Skin of body (tissue), 1 donor: ENCODE measurements at regions not wholly inside any gene's neighbourhood (a gene's known extent, or its start where the extent isn't known, plus 50 kb on each side); places are given as distances from the start of the nearest gene placed in this dataset.
A peak's percentile ranks its signal among the peaks of the same experiment; 100 is the strongest.
"Not testable (repeated sequence)": the region's sequence is repeated elsewhere in the genome, so short reads cannot be mapped to it uniquely, and the experiment has no call there.

Experiments used
- DNase-seq: peaks from one replicate; lab custom pipeline; 2025; lab: John Stamatoyannopoulos, UW

GRCh38 chr16:59351305-59351903 lies 617.3 kb upstream of the GOT2 start:
- no peak for DNase-seq

- no peak for DNase-seq
These were observed 616.6 kb upstream of the GOT2 start for GRCh38 chr16:59350670-59351069.

DNA sequence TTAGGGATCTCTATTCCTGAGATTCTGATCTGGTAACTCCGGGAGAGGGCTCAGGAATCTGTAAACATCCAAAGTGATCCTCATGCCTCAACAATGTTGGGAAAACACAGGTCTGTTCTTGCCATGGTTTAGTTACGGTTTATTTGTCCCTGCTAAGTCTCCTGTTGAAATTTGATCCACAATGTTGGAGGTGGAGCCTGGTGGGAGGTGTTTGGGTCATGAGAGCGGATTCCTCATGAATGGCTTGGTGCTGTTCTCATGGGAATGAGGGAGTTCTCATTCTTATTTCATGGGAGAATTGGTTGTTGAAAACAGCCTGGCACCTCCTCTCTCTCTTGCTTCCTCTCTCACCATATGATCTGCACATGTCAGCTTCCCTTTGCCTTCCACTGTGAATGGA lies 608.6 kb upstream of the GOT2 start:
- DNase-seq = no peak

DNA sequence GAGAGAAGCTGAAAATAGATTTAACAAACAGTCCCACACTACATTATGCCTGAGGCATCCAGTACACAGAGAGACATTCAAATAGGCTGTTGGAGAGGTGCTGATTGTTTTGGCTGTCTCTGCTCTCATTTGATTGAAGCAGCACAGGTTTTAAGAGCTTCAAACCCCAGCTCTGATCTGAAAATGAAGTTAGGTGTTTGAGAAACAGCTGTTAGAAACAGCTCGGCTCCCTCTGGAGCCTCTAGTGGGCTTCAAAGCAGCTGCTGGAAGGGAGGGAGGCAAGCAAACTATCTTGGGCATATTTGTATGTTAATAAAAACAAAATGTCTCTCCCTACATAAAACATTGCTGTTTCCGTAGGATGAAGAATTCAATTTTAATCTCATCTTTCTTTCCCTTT lies 607.3 kb upstream of the GOT2 start:
- peak; percentile 51 for DNase-seq

DNA sequence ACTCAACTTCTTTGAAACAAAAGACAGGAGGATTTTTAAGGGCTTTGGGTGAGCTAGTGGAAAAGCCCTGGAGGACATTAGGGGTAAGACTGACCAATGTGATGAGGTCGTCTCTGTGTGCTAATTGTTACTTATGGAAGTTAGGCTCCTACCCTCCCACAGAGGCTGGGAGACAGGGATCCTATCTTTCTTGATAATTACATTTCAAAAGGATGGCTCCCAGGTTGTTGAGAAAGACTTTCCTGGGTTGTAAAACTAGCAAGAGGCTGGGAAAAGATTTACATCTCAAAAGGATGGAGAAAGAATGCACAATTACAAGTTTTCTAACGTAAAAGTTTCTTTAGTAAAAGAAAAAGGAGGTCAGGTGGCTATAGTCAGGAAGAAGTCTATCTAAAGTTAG lies 605.8 kb upstream of the GOT2 start:
- DNase-seq = no peak

DNA sequence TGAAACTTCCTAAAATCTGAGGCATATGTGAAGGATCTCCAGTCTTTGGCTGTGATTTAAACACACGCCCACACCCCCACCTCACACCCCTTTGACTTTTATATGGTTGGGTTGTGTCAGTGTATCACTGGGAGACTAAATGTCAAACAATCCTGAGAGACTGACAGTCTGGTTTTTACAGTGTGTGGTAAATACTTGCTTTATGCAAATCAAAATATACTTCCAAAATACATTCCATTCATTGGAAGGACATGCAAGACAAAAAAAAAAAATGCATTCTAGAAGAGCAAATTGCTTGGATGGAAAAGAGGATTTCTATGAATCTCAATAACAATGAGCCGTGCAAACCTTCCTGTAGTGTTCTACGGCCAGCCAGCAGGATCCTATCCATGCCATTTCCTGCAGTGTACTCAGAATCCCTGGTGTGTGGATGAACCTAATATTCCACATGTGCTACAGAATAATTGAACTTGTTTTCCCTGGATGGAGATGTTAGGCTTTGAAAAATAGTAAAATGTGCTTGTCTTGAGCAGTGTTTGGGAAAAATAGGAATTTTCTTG lies 602.1 kb upstream of the GOT2 start:
- DNase-seq = peak; percentile 63

DNA sequence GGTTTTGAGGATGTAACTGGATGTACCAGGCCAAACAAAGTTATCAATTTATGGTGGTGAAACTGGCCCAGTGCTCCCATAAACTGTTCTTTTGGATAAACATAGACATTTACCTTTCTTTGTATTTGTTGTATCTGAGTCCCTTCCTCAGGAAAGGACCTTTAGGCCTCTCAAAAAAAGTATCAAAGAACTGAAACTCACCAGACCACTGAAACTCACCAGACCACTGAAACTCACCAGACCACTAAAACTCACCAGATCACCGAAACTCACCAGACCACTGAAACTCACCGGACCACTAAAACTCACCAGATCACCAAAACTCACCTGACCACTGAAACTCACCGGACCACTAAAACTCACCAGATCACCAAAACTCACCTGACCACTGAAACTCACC lies 597.6 kb upstream of the GOT2 start:
- DNase-seq = not testable (repeated sequence)

- DNase-seq = peak; percentile 75
These were observed 596.0 kb upstream of the GOT2 start for GRCh38 chr16:59330019-59330670.

DNA sequence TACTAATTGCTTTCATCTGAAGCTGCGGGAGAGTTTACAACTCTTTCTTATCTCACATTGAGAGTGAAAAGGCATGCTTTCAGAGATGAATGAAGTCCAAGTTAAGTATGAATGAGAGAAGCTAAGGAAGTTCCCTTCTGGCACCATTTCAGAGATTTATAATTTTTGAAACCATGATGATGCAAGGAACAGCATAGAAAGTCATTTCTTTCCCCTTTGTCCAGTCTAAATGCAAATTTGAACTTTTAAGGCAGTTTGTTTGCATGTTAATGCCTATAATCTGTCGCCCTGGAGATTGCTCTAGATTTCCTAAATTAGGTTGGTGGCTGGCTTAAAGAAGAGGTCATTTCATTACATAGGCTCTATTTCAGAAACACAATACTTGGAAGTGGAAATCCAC lies 594.8 kb upstream of the GOT2 start:
- peak; percentile 26 for DNase-seq

DNA sequence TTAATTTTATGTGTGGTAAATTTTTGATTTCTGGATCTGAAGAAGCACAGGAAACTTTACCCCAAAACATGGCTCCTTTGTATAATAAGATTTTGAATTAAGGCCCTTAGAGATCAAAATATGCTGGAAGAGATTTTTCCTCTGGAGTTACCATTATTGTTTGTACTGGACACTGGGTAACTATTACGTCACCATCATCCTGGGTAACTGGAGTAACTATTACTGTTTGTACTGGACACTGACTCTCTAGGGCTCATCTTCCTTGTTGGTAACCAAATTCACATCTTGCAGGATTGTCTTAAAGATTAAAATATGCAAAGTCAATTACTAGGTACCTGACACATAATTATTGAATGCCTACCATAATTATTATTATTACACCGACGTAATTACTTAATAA lies 593.8 kb upstream of the GOT2 start:
- DNase-seq = no peak

DNA sequence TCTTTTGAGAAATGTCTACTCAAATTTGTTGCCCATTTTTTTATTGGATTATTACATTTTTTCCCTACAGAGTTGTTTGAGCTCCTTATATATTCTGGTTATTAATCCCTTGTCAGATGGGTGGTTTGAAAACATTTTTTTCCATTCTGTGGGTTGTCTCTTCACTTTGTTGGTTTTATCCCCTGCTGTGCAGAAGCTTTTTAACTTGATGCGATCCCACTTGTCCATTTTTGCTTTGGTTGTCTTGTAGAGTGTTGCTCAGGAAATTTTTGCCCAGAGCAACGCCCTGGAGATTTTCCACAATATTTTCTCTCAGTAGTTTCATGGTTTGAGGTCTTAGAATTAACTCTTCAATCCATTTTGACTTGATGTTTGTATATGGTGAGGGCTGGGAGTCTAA lies 592.8 kb upstream of the GOT2 start:
- no peak for DNase-seq

- no peak for DNase-seq
These were observed 590.3 kb upstream of the GOT2 start for GRCh38 chr16:59324462-59324861.

GRCh38 chr16:59320657-59321056 lies 586.5 kb upstream of the GOT2 start:
- no peak for DNase-seq

- DNase-seq = no peak
These were observed 585.8 kb upstream of the GOT2 start for GRCh38 chr16:59319871-59320270.

DNA sequence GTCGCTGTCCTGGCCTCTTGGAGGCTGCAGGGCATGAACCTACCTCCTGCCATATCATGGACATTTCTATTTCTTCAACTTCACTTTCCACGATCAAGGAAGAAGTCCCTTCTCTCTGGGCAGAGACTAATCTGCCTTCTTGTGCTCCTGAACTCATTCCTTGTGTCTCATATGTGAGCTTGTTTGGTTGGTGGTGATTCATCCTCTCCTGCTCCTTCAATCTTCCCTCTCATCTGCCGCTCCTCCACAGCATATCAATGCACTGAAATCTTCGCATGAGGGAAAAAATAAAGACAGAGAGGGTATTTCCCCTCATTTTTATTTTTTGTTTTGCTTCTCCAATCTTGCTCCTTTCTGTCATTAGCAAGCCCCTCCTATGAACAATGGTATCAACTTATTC lies 571.7 kb upstream of the GOT2 start:
- DNase-seq = no peak

- DNase-seq = no peak
These were observed 562.8 kb upstream of the GOT2 start for GRCh38 chr16:59296888-59297287.

GRCh38 chr16:59295993-59296736 lies 562.0 kb upstream of the GOT2 start:
- peak; percentile 16 for DNase-seq

GRCh38 chr16:59295474-59295873 lies 561.4 kb upstream of the GOT2 start:
- no peak for DNase-seq

DNA sequence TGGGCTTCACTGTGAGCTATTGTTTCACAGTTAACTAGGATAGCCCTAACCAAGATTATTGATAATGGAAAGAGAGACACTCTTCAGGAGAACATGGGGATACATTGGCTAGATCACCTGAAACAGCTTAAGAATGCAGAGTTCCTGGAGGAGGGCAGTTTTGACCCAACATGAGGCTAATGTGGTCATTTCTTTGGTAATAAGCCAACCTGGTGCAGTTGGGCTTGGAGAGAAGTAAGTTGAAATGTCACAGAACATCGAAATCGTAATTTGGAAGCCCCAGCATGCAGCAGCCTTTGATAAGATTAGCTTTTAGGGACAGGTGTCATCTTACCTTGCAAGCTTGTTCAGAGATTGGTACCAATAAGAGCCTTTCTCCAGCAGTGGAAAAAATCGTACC lies 556.6 kb upstream of the GOT2 start:
- no peak for DNase-seq

- DNase-seq = no peak
These were observed 555.0 kb upstream of the GOT2 start for GRCh38 chr16:59289151-59289550.

- no peak for DNase-seq
These were observed 540.0 kb upstream of the GOT2 start for GRCh38 chr16:59274141-59274540.

DNA sequence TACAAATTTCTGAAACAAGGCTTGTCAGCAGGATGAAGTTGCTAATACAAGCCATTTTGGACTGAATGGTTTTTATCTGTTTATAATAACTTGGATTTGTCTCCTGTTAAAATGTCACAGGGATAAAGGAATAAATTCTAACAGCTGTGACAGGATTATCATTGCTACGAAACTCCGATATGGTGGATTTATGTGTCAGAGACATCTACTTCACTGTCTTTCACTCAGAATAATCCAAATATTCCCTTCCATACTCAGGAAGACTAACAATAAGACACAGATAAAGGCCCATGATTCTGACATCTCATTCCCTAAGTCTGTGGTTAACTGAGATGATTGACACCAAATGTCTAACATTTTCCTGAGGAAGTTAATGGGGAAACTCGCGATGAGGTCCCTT lies 529.8 kb upstream of the GOT2 start:
- DNase-seq = no peak

DNA sequence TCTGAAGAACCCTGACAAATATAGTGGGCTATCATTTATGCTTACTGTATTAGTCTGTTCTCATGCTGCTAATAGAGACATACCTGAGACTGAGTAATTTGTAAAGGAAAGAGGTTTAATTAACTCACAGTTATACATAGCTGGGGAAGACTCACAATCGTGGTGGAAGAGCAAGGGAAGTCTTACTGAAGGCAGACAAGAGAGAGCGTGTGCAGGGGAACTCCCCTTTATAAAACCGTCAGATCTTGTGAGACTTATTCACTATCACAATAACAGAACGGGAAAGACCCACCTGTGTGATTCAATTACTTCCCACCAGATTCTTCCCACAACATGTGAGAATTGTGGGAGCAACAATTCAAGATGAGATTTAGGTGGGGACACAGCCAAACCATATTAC lies 526.8 kb upstream of the GOT2 start:
- DNase-seq = no peak
